Body of pancreas (tissue), 4 donors: ENCODE measurements at regions not wholly inside any gene's neighbourhood (a gene's known extent, or its start where the extent isn't known, plus 50 kb on each side); places are given as distances from the start of the nearest gene placed in this dataset.

Source experiments
- CTCF ChIP-seq, 7 experiments: fragments of 450-650 bp in 4 of 7; fragments of 200-600 bp in 3 of 7; sonication (generic) in 3 of 7; IDR thresholded peaks; one replicate each; pipeline ENCODE4 v1.5.1; 2016 to 2019; ENCODE audit warnings: antibody characterized with exemption in 7 of 7
- POLR2A ChIP-seq, 3 donors: fragments of 450-650 bp; IDR thresholded peaks; one replicate each; pipeline ENCODE4 v1.6.1; 2016; ENCODE audit warnings: antibody characterized with exemption in 3 of 3, mild to moderate bottlenecking in 2 of 3

- no peak for TF ChIP-seq CTCF (IDR thresholded peaks at IDR 0.05)
- TF ChIP-seq POLR2A (IDR thresholded peaks at IDR 0.05), result no peak
Observed at GRCh38 chr9:117783828-117784227, 79.6 kb downstream of the TLR4 start.
